AG04450 (cell line): ENCODE measurements at regions not wholly inside any gene's neighbourhood (a gene's known extent, or its start where the extent isn't known, plus 50 kb on each side); places are given as distances from the start of the nearest gene placed in this dataset.

Source experiments
- CTCF ChIA-PET: fragments of 300-600, 350-600 bp; formaldehyde crosslinking; extraction: SDS; loops from one replicate; lab custom pipeline; 2022; ENCODE audit warnings: antibody characterized with exemption, inconsistent platforms; lab: Charles Lee
- POLR2A ChIA-PET: fragments of 350-600 bp; formaldehyde crosslinking; extraction: SDS; loops from one replicate; lab custom pipeline; 2021; ENCODE audit warnings: antibody characterized with exemption, inconsistent platforms; lab: Yijun Ruan, JAX
- DNase-seq: peaks from one replicate; pipeline ENCODE4 v3.0.0-alpha.2; 2011; ENCODE audit warnings: low read depth, low spot score
- H3K27ac ChIP-seq: one replicate; pipeline ENCODE4 v1.5.1; 2012; ENCODE audit warnings: low read depth, low read length, control low read depth
- H3K27me3 ChIP-seq: one replicate; pipeline ENCODE4 v1.6.0; 2012; ENCODE audit warnings: low read length; ENCODE audit not compliant: control insufficient read depth, insufficient read depth
- H3K4me3 ChIP-seq: 2 replicates; pipeline ENCODE4 v1.5.1; 2011; ENCODE audit warnings: mild to moderate bottlenecking, low read depth, low read length, control low read depth
- H3K9me3 ChIP-seq: 2 replicates; pipeline ENCODE4 v1.5.1; 2012; ENCODE audit warnings: low read length; ENCODE audit not compliant: control insufficient read depth, insufficient read depth
- TF ChIP-seq, protein P1 (sequence below): IDR thresholded peaks from 2 replicates; pipeline ENCODE4 v1.5.1; 2011; ENCODE audit warnings: low read depth, low read length, control low read depth, inconsistent platforms

DNA sequence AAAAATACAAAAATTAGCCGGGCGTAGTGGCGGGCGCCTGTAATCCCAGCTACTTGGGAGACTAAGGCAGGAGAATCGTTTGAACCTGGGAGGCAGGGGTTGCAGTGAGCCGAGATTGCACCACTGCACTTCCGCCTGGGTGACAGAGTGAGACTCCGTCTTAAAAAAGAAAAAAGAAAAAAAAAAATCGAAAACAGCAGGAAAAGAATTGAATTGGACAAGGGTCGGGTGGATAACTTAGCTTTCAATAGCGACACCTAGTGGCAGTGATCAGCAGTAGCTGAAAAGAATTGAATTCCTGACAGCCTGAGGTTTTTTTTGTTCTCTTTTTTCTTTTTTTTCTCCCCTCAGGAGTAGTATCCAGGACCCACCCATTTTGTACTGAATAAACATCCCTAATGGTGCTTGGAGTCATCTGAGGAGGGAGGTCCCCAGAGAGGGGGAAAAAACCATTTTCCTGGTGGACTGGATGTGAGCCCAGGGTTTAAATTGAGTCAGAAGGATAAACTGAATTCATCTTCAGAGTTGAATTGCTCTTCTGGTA lies 55.1 kb downstream of the CYCS start:
- TF ChIP-seq, protein P1, sequence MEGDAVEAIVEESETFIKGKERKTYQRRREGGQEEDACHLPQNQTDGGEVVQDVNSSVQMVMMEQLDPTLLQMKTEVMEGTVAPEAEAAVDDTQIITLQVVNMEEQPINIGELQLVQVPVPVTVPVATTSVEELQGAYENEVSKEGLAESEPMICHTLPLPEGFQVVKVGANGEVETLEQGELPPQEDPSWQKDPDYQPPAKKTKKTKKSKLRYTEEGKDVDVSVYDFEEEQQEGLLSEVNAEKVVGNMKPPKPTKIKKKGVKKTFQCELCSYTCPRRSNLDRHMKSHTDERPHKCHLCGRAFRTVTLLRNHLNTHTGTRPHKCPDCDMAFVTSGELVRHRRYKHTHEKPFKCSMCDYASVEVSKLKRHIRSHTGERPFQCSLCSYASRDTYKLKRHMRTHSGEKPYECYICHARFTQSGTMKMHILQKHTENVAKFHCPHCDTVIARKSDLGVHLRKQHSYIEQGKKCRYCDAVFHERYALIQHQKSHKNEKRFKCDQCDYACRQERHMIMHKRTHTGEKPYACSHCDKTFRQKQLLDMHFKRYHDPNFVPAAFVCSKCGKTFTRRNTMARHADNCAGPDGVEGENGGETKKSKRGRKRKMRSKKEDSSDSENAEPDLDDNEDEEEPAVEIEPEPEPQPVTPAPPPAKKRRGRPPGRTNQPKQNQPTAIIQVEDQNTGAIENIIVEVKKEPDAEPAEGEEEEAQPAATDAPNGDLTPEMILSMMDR: peak; percentile 87
- ChIA-PET CTCF (interaction anchor here (0.5 to 6.8 kb wide), 48 partner anchors 9 to 1658 kb away, joined by 3 to 120 read pairs (median 3); no protein-coding TSS in a partner anchor), POLR2A (interaction anchor here (1.0 kb wide), 1 partner anchor 250 kb away, joined by 3 read pairs; no protein-coding TSS in a partner anchor)
- no peaks in the 10 kb centered on the region for H3K27me3 ChIP-seq
- H3K9me3 ChIP-seq: no peaks in the 10 kb centered on the region
- no peak overlapping the region for H3K27ac ChIP-seq
- H3K4me3 ChIP-seq: no peak overlapping the region
- DNase-seq: peak; percentile 56

DNA sequence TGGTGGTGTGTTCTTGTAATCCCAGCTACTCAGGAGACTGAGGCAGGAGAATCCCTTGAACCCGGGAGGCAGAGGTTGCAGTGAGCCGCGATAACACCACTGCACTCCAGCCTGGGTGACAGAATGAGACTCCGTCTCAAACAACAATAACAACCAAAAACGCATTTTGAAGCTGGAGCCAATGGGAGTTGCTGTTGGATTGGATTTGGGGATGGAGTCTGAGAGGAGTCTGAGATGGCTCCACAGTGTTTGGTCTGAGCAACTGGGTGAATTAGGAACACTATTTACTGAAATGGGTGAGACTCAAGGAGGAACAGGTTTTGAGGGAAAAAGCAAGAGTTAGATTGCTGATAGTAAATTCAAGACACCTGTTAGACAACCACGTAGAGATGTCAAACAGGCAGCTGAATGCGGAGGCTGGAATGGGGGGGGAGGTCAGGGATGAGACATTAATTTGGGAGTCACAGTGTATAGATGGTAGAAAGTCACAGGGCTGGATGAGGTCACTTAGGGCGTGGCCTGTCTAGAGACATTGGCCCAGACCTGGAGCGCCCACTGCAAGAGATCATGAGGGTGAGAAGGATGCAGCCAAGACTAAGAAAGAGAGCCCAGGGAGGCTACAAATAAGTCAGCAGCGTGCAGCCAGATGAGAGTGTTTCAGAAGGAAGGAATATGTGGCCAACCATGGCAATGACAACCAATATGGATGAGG lies 56.4 kb downstream of the CYCS start:
- no peaks in the 10 kb centered on the region for H3K27me3 ChIP-seq
- DNase-seq: no peak
- ChIA-PET CTCF (interaction anchor here (0.9 to 2.5 kb wide), 7 partner anchors 8 to 256 kb away, joined by 3 to 28 read pairs (median 6); partner anchors contain the start of gene OSBPL3), POLR2A (no interaction called here)
- no peak overlapping the region for H3K27ac ChIP-seq
- TF ChIP-seq, protein P1: no peak
- H3K9me3 ChIP-seq: no peaks in the 10 kb centered on the region; the same call in 1 of the 2 replicates
- H3K4me3 ChIP-seq: no peak overlapping the region

DNA sequence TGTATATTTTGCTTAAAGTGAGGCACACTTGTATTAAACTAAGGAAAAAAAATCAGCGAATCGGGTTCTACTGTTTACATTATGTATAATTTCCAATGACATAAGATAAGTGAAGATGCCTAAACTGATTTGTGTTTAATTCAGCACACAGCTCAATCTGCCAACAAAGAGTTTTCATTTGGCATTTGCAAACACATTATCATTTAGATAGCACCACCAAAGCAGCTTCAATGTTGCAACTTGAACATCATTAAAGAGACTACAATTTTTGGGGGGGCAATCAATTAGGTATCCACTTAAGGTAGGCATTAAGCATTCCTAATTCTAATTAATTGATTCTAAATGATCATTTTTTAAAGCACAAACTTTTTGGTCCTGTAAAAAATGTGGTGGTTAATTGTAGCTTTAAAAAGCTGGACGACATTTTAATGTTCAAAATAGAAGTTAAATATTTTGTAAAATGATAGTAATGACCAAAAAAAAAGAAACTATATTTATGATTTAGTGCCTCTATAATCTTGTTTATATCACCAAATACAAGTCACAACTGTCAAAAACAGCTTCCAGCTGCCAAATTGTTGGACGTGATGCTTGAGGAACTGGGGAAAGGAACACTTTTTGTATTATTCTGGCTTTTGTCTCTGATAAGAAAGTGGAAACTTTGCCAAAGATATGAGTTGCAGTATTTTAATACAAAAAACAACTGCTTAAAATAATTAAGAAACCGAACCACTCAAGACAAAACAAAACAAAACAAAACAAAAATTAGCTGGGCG lies 57.1 kb downstream of the CYCS start:
- no peak for DNase-seq
- TF ChIP-seq, protein P1: no peak

DNA sequence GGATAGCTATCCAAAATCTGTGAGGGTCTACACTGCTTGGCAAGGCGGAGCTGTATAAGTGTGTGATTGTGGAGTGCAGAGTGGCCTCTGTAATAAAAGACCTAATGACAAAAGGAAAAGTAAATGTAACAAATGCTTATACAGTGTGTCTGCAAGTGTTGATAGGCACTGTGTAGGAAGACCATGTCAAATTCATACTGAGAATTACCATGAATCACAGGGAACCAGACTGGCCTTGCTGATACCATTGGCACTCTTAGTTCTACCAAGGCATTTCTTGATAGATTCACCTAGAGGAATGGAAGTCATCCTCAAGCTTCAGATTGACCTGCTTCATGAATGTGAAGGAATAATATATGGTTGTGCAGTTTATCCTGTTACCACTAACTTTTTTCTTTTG lies 58.8 kb downstream of the CYCS start:
- Histone ChIP-seq H3K4me3 (no peak overlapping the region), H3K27me3 (no peaks in the 10 kb centered on the region), H3K27ac (no peak overlapping the region), H3K9me3 (no peaks in the 10 kb centered on the region; the same call in 1 of the 2 replicates)
- TF ChIP-seq, protein P1: no peak
- POLR2A ChIA-PET: no interaction called here
- CTCF ChIA-PET: interaction anchor here (0.6 to 4.5 kb wide), 2 partner anchors 59 to 254 kb away, joined by 4 to 24 read pairs; no protein-coding TSS in a partner anchor
- DNase-seq: no peak

More for the DNA sequence above, 57.1 kb downstream of the CYCS start:
- Histone ChIP-seq H3K27me3 (no peaks in the 10 kb centered on the region), H3K9me3 (no peaks in the 10 kb centered on the region; the same call in 1 of the 2 replicates), H3K4me3 (no peak overlapping the region), H3K27ac (no peak overlapping the region)
- POLR2A ChIA-PET: no interaction called here
- CTCF ChIA-PET: interaction anchor here (0.6 to 2.5 kb wide), 10 partner anchors 9 to 267 kb away, joined by 3 to 28 read pairs (median 4); partner anchors contain the start of gene OSBPL3
